Activated CD4-positive, CD25-positive, alpha-beta regulatory T cell treated with anti-CD3 and anti-CD28 coated beads, Interleukin-2, amount 50 U/mL, for 24 hours (primary cell): ENCODE measurements at regions not wholly inside any gene's neighbourhood (a gene's known extent, or its start where the extent isn't known, plus 50 kb on each side); places are given as distances from the start of the nearest gene placed in this dataset.

Experiments used
- ATAC-seq, 2 donors: fragments of 150-1000 bp; cut with Tn5 transposase; one replicate each; pipeline ENCODE4 v1.10.0; 2021; ENCODE audit warnings: mild to moderate bottlenecking in 1 of 2, moderate library complexity in 1 of 2

DNA sequence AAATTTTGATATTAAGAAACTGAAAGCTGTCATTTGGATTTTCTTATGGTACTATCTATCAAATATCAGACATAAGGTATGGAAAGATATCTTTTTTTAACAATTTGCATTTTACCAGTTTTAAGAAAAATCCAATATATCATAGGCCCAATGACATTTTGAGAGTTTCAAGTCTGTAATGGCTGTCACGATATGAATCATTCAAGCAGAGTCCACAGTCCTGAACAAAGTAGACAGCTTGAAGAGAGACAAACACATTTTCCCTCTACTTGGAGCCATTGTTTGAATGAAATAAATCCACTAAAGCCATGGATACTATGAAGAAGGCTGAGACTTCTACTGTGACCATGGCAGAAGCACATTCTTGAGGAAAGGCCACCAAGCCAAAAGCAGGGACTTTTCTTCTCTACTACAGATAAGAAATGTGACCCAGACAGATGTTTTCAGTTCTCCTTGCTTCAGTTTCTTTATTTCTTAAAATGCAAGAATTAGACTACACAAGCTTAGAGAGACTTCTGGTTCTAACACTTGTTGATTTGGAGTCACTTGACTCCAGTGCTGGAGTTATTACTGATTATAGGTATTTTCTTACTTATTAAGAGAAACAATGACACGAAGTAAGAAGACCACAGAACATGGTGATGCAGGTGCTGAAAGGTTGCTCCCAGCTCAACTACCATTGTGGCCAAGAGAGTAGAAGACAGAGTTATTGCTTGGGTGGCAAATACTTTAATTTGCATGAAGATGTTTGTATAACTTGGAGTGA lies 429.1 kb downstream of the KIF20B start:
- ATAC-seq: no peak

DNA sequence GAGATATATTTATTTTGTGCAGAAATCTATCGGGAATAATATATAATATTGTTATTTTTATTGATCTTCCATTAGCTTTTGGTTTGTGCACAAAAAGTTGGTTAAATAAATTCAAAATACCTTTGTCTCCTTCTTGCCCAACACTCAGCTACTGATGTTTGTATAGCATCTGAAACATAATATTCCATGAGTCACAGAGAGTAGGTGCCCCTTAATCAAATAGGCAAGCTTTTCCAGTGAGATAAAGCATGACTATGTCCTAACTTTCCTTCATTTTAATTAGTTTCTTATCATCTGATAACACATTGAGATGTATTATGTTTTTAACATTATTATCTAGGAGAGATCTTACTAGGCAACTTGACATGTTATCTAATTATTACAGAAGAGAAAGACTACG lies 432.2 kb downstream of the KIF20B start:
- no peak for ATAC-seq

DNA sequence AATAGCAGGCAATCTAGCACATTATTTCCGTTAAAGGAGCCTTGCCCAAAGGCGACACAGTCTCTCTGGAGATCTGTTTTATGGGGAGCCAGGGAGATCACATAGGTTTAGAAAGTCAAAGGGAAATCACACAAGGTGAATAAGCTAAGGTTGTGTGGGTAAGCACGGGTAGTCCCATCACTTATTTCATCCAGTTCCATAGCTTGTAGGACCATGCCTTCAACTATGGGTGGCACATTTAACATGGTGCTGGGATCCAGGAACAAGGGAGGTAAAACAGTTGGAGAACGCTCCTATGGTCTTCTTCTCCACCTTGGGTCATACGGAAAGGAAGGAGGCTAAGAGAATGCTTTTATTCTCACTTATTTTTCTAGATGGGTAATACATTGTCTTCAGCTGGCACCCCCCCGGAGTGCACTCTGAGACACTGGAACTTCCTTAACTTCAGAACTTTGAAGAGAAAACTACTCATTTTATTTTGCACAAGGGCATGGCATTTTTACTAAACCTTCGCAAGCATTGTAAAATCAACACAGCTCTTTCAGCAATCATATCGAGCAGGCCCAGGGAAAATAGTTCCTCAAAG lies 435.4 kb downstream of the KIF20B start:
- ATAC-seq: no peak

DNA sequence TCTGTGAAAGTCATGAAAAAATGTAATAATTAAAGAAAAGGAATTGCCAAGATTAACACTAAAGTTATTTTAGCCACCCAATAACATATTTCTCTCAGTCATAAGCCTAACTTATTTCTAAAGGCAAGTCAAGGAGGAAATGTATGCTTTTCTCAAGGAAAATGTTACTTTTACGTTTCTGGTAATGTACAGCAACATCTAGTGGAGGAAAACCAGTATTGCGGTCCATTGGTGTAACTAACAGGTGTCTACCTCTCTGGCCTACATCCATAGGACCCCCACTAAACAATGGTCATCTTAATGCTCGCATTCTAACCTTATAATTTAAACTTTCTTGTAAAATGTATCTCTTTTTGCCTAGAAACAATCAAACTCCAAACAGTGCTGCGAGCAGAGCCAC lies 437.5 kb downstream of the KIF20B start:
- ATAC-seq: no peak

DNA sequence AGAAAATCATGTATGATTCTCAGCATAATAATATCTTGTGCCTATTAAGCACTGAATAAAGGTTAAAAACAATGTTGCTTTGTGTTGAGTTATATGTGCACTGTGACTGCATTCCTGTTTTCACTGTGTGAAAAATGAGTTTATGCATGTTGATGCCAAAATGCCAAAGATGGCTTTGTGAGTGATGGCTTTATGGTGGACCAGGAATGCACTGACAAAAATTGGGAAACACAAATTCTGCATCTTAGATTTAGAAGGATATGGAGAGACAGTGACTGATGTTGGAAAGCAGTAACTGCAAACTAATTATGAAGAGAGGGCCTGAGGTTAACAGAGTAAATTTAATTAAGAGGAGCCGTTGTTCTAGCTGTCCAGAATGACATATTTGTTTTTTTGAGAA lies 440.4 kb downstream of the KIF20B start:
- ATAC-seq: no peak

- ATAC-seq: no peak
Measured at GRCh38 chr10:90143937-90144336, 442.5 kb downstream of the KIF20B start.

- ATAC-seq: no peak
Measured at GRCh38 chr10:90148116-90148855, 446.9 kb downstream of the KIF20B start.

GRCh38 chr10:90149563-90149962 lies 448.2 kb downstream of the KIF20B start:
- ATAC-seq: no peak

DNA sequence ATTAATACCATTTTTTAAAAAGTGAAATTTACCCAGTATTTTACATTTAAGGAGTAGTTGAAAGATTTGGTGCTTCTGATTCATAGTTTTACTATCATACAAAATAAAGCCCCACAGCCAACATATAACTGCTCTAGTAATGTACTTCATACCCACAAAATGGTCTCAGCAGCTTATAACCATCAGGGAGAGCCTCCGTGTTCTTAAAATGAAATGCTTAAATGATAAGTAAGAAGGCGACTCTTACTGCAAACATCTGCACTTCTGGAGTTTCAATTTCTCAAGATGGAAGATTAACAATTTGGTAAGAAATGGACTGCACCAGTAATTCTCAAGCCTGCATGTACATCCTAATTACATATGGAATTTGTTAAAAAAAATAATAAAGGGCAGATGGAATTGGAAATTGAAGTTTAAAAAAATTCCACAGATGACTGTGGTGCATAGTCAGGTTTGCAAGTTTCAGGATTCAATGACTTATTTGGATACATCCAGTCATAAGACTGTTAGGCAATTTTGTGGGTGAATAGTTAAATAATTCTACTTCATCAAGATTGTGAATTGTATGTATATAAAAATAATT lies 461.0 kb downstream of the KIF20B start:
- no peak for ATAC-seq

- no peak for ATAC-seq
Measured at GRCh38 chr10:90167174-90168064, 466.0 kb downstream of the KIF20B start.

DNA sequence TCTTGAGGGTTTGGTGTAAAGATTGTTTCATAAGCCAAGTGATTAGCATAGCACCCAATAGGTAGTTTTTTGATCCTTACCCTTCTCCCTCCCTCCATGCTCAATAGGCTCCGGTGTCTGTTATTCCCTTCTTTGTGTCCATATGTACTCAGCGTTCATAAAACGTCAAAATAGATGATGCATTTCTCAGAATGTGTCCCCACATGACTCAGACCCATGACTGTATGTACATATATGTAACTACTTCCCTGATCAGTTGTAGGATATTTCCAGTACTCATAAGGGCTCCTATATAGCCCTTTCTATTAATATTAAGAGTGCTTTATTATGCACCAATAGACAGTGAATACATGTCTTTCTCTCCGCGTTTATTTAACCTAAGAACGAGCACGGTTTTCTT lies 466.9 kb downstream of the KIF20B start:
- ATAC-seq: no peak

DNA sequence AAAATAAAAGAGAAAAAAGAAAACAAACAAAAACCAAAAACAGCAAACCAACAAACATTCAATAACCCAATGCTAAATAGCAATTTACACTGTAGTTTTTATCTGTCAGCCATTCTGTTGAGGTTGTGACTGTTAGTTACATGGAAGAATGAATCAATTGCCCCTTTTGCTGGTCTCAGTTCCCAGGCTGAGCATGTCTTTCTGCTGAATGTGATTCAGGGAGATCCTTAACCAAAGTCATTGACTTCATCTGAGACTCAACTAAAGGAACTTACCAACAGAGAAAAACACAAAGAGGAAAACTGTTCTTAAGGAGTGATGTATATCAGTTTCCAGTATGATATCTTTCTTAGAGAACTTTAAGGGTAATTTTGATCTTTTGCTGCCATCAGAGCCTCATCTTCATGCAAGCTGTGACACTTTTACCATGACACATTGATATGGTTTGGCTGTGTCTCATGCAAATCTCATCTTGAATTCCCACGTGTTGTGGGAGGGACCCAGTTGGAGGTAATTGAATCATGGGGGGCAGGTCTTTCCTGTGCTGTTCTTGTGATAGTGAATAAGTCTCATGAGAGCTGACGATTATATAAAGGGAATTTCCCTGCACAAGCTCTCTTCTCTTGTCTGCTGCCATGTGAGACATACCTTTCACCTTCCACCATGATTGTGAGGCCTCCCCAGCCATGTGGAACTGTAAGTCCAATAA lies 469.8 kb downstream of the KIF20B start:
- no peak for ATAC-seq

GRCh38 chr10:90174531-90174930 lies 473.1 kb downstream of the KIF20B start:
- ATAC-seq: no peak

- no peak for ATAC-seq
Measured at GRCh38 chr10:90175161-90175681, 473.8 kb downstream of the KIF20B start.

GRCh38 chr10:90179696-90180407 lies 478.5 kb downstream of the KIF20B start:
- ATAC-seq: no peak

DNA sequence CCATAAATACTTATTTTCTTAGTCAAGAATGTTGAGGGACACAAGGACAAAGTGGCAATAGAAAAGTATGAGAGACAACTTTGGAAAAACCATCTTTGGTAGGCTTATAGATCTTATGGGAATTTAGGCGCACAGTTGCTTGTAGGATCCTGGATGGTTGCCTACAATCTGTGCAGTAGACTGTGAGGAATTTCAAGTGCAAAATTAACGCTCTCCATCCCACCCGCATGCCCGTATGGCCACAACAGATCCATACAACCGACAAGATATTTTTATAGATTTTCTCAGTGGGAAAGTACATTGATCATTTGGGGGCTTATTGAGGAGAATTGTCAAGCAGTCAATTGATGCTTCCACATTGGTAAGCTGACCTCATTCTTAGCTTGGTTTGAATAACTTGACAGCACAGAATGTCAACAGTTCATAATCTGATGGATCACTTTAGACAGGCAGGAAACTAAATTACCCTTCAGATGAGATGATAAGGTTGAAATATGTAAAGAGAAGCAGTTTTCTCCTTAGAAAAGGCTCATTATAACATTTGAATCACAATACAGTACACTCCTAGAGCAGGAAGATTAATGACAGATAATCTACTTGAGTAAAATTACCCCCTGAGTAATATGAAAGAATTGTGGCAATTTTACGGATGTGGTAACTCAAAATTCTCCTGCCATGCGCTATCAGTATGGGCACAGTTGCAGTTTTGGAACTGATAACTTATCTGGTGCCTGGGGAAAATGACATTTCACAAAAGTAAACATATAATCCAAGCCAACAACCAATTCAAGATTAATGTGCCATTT lies 479.7 kb downstream of the KIF20B start:
- no peak for ATAC-seq

- no peak for ATAC-seq
Measured at GRCh38 chr10:90192825-90193224, 491.4 kb downstream of the KIF20B start.

DNA sequence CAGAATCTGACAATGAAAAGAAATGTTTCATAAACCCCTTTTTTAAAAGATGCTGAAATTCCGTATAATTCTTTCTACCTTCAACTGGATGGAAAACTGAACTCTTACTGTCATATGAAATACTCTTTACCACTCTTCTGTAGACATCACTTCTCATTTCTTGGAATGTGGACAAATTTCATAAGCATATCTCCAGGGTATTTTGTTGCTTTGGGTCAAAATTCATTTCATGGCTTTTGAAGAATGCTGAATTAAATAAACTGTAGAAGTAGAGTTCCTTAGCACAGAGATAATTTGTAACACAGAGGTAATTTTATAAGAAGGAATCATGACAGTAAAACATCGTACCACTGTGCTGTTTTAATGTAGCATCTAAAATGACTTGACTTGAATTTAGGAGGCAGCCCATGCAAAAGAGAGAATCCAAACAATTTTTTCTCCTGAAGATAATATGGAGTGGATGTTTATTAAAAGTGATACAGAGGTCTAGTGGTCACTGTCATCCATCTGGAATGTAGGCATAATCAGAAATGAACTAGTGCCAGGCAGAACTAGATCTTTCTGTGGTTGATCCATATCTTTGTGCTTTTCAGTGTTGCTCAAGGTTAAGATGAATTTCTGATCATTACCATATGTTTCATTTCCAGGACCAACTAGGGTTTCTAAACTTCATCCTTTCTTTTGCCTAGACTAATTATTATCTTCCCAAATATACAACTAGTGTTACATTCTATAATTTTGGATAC lies 492.0 kb downstream of the KIF20B start:
- no peak for ATAC-seq

- no peak for ATAC-seq
Measured at GRCh38 chr10:90195288-90195840, 494.0 kb downstream of the KIF20B start.
